H9 (cell line): ENCODE measurements at regions not wholly inside any gene's neighbourhood (a gene's known extent, or its start where the extent isn't known, plus 50 kb on each side); places are given as distances from the start of the nearest gene placed in this dataset.

Experiments used
- DNase-seq: peaks from one replicate; pipeline ENCODE4 v3.0.0-alpha.2; 2017
- H2AFZ ChIP-seq: one replicate; pipeline ENCODE4 v1.6.1; 2013; ENCODE audit warnings: mild to moderate bottlenecking, low read length, control low read depth, moderate library complexity
- H2AK5ac ChIP-seq: 2 replicates; pipeline ENCODE4 v1.6.1; 2013; ENCODE audit warnings: low read length, control low read depth, mixed read lengths; ENCODE audit not compliant: insufficient read length
- H2BK120ac ChIP-seq: one replicate; pipeline ENCODE4 v1.6.1; 2013; ENCODE audit warnings: low read depth, mild to moderate bottlenecking, low read length, control low read depth, inconsistent platforms; ENCODE audit not compliant: poor library complexity, severe bottlenecking
- H2BK12ac ChIP-seq: 2 replicates; pipeline ENCODE4 v1.6.1; 2013; ENCODE audit warnings: low read length, control low read depth, mixed read lengths, low read depth; ENCODE audit not compliant: insufficient read length
- H2BK15ac ChIP-seq: 2 replicates; pipeline ENCODE4 v1.6.1; 2013; ENCODE audit warnings: low read depth, low read length, control low read depth
- H2BK20ac ChIP-seq: one replicate; pipeline ENCODE4 v1.6.1; 2013; ENCODE audit warnings: low read depth, mild to moderate bottlenecking, low read length, control low read depth, inconsistent platforms; ENCODE audit not compliant: poor library complexity, severe bottlenecking
- H2BK5ac ChIP-seq: 2 replicates; pipeline ENCODE4 v1.6.1; 2013; ENCODE audit warnings: low read length, control low read depth, mixed read lengths; ENCODE audit not compliant: insufficient read length
- H3K14ac ChIP-seq: 2 replicates; pipeline ENCODE4 v1.6.1; 2013; ENCODE audit warnings: low read length, control low read depth; ENCODE audit not compliant: insufficient read depth
- H3K18ac ChIP-seq: 2 replicates; pipeline ENCODE4 v1.6.1; 2013; ENCODE audit warnings: low read depth, mild to moderate bottlenecking, mixed read lengths, low read length, control low read depth; ENCODE audit not compliant: insufficient read length
- H3K23ac ChIP-seq: 2 replicates; pipeline ENCODE4 v1.6.1; 2013; ENCODE audit warnings: low read length, control low read depth, mixed read lengths, low read depth; ENCODE audit not compliant: insufficient read length
- H3K23me2 ChIP-seq: 2 replicates; pipeline ENCODE4 v1.6.1; 2013; ENCODE audit warnings: low read depth, mild to moderate bottlenecking, mixed read lengths, low read length, control low read depth; ENCODE audit not compliant: insufficient read length, poor library complexity, severe bottlenecking
- H3K27ac ChIP-seq: 2 replicates; pipeline ENCODE4 v1.5.1; 2013; ENCODE audit warnings: low read length, control low read depth, mixed read lengths, low read depth; ENCODE audit not compliant: insufficient read length
- H3K27me3 ChIP-seq: 2 replicates; pipeline ENCODE4 v1.6.1; 2013; ENCODE audit warnings: low read length, control low read depth, inconsistent platforms; ENCODE audit not compliant: insufficient read depth
- H3K4ac ChIP-seq: 2 replicates; pipeline ENCODE4 v1.6.1; 2013; ENCODE audit warnings: low read depth, mild to moderate bottlenecking, control low read depth, inconsistent platforms, low read length, moderate library complexity
- H3K4me1 ChIP-seq: 2 replicates; pipeline ENCODE4 v1.6.1; 2013; ENCODE audit warnings: low read length, control low read depth, inconsistent platforms; ENCODE audit not compliant: insufficient read depth
- H3K4me2 ChIP-seq: 2 replicates; pipeline ENCODE4 v1.6.1; 2013; ENCODE audit warnings: low read length, control low read depth, mixed read lengths; ENCODE audit not compliant: insufficient read length, insufficient read depth
- H3K56ac ChIP-seq: 2 replicates; pipeline ENCODE4 v1.6.1; 2013; ENCODE audit warnings: low read depth, mild to moderate bottlenecking, mixed read lengths, low read length, control low read depth; ENCODE audit not compliant: insufficient read length
- H3K79me1 ChIP-seq: 2 replicates; pipeline ENCODE4 v1.6.1; 2013; ENCODE audit warnings: low read depth, mild to moderate bottlenecking, moderate library complexity, low read length, control low read depth, inconsistent platforms; ENCODE audit not compliant: insufficient read depth, poor library complexity, severe bottlenecking
- H3K79me2 ChIP-seq: 2 replicates; pipeline ENCODE4 v1.6.1; 2013; ENCODE audit warnings: low read length, control low read depth, inconsistent platforms; ENCODE audit not compliant: insufficient read depth
- H3K9ac ChIP-seq: 2 replicates; pipeline ENCODE4 v1.6.1; 2013; ENCODE audit warnings: low read length, control low read depth, mixed read lengths; ENCODE audit not compliant: insufficient read length; ENCODE audit errors: extremely low read depth
- H3K9me3 ChIP-seq: one replicate; pipeline ENCODE4 v1.6.1; 2013; ENCODE audit warnings: low read depth, low read length, inconsistent platforms; ENCODE audit not compliant: control insufficient read depth
- H3T11ph ChIP-seq: one replicate; pipeline ENCODE4 v1.6.1; 2013; ENCODE audit warnings: mild to moderate bottlenecking, low read length, control low read depth, inconsistent platforms
- H4K20me1 ChIP-seq: one replicate; pipeline ENCODE4 v1.6.1; 2013; ENCODE audit not compliant: control insufficient read depth, insufficient read length, insufficient read depth
- H4K5ac ChIP-seq: 2 replicates; pipeline ENCODE4 v1.6.1; 2013; ENCODE audit warnings: low read depth, mild to moderate bottlenecking, mixed read lengths, low read length, control low read depth; ENCODE audit not compliant: insufficient read length
- H4K8ac ChIP-seq: replicated peaks from 2 replicates; pipeline ENCODE4 v1.6.1; 2013; ENCODE audit warnings: low read length, control low read depth, mixed read lengths, low read depth; ENCODE audit not compliant: insufficient read length
- H4K91ac ChIP-seq: 2 replicates; pipeline ENCODE4 v1.6.1; 2013; ENCODE audit warnings: low read depth, mild to moderate bottlenecking, moderate library complexity, mixed read lengths, low read length, control low read depth; ENCODE audit not compliant: insufficient read length
- H3K27ac Mint-ChIP-seq, 3 experiments: 2 replicates in 2 of 3; 3 replicates in 1 of 3; pipeline ENCODE4 v1.8.0; 2020 to 2021; ENCODE audit warnings: mixed read lengths in 3 of 3, mild to moderate bottlenecking in 1 of 3, moderate library complexity in 1 of 3
- H3K27me3 Mint-ChIP-seq: 2 replicates; pipeline ENCODE4 v1.8.0; 2021; ENCODE audit warnings: low read depth, mild to moderate bottlenecking, moderate library complexity, mixed read lengths
- H3K36me3 Mint-ChIP-seq, 3 experiments: 2 replicates in 2 of 3; 3 replicates in 1 of 3; pipeline ENCODE4 v1.8.0; 2020 to 2021; ENCODE audit warnings: low read depth in 3 of 3, mixed read lengths in 3 of 3; ENCODE audit not compliant: insufficient read depth in 1 of 3
- H3K4me1 Mint-ChIP-seq, 2 experiments: 2 replicates each; pipeline ENCODE4 v1.8.0; 2020; ENCODE audit warnings: mixed read lengths in 2 of 2
- H3K4me3 Mint-ChIP-seq, 2 experiments: 2 replicates in 1 of 2; 3 replicates in 1 of 2; pipeline ENCODE4 v1.8.0; 2020 to 2021; ENCODE audit warnings: mild to moderate bottlenecking in 2 of 2, mixed read lengths in 2 of 2, moderate library complexity in 1 of 2
- H3K9me3 Mint-ChIP-seq, 2 experiments: 2 replicates in 1 of 2; 3 replicates in 1 of 2; pipeline ENCODE4 v1.8.0; 2020; ENCODE audit warnings: mild to moderate bottlenecking in 2 of 2, mixed read lengths in 2 of 2, moderate library complexity in 1 of 2
- CTCF ChIP-seq: fragments of 200-600 bp; sonication (generic); conservative IDR thresholded peaks from 3 replicates; pipeline ENCODE4 v1.8.0; 2021; ENCODE audit warnings: antibody characterized with exemption, mild to moderate bottlenecking
- WGBS: extraction: QIAGEN DNeasy Blood & Tissue Kit; methylation state at CpG from one replicate; pipeline ENCODE4 v1.1.7; 2013; ENCODE audit warnings: missing lambda C conversion rate, low lambda C conversion rate, mixed read lengths; ENCODE audit not compliant: insufficient read length; ENCODE audit errors: extremely low coverage; 5-methylcytosine and 5-hydroxymethylcytosine counted together

- Histone ChIP-seq H2AK5ac (no peak overlapping the region), H3T11ph (no peak overlapping the region), H2BK5ac (no peak overlapping the region), H3K4me2 (no peak overlapping the region), H3K79me1 (no peaks in the 10 kb centered on the region), H4K20me1 (no peaks in the 10 kb centered on the region), H3K23me2 (no peaks in the 10 kb centered on the region), H4K5ac (no peak overlapping the region), H2BK15ac (no peak overlapping the region), H3K79me2 (no peaks in the 10 kb centered on the region), H3K9ac (no peak overlapping the region), H3K56ac (no peak overlapping the region), H3K27ac (no peak overlapping the region), H2BK20ac (no peak overlapping the region), H3K27me3 (no peaks in the 10 kb centered on the region), H3K18ac (no peak overlapping the region), H3K4ac (no peak overlapping the region), H2BK120ac (no peak overlapping the region), H4K91ac (no peak overlapping the region), H3K14ac (no peak overlapping the region), H3K9me3 (no peaks in the 10 kb centered on the region), H4K8ac (no peak overlapping the region), H3K4me1 (peaks cover 4% of the 10 kb centered on the region), H2AFZ (no peak overlapping the region), H3K23ac (no peak overlapping the region), H2BK12ac (no peak overlapping the region)
- no CpG with 5 or more reads among the region's 5 CpGs for WGBS
- no peak overlapping the region for H3K27ac Mint-ChIP-seq
- H3K27me3 Mint-ChIP-seq, result no peaks in the 10 kb centered on the region; the same call in 1 of the 2 replicates
- DNase-seq, result no peak
- peaks cover 12% of the 10 kb centered on the region in 2 experiments for H3K4me1 Mint-ChIP-seq
- TF ChIP-seq CTCF, result no peak
- no peak overlapping the region for H3K4me3 Mint-ChIP-seq
- H3K9me3 Mint-ChIP-seq, result no peaks in the 10 kb centered on the region
- H3K36me3 Mint-ChIP-seq, result no peaks in the 10 kb centered on the region
These were observed 244.8 kb upstream of the POU3F2 start for GRCh38 chr6:98589536-98589935.
